Activated T-cell treated with anti-CD3 and anti-CD28 coated beads, Interleukin-2, amount 50 U/mL, for 24 hours (primary cell): ENCODE measurements at regions not wholly inside any gene's neighbourhood (a gene's known extent, or its start where the extent isn't known, plus 50 kb on each side); places are given as distances from the start of the nearest gene placed in this dataset.
"Not testable (repeated sequence)": the region's sequence is repeated elsewhere in the genome, so short reads cannot be mapped to it uniquely, and the experiment has no call there.

Experiments used
- DNase-seq: peaks from one replicate; pipeline ENCODE4 v3.0.0-alpha.2; 2020
- H3K27ac Mint-ChIP-seq: 2 replicates; pipeline ENCODE4 v1.8.0; 2020; ENCODE audit warnings: mild to moderate bottlenecking, mixed read lengths
- H3K27me3 Mint-ChIP-seq: 2 replicates; pipeline ENCODE4 v1.8.0; 2020; ENCODE audit warnings: mixed read lengths
- H3K36me3 Mint-ChIP-seq: 2 replicates; pipeline ENCODE4 v1.8.0; 2020; ENCODE audit warnings: low read depth, mixed read lengths
- H3K4me1 Mint-ChIP-seq: 2 replicates; pipeline ENCODE4 v1.8.0; 2020; ENCODE audit warnings: low read depth, mixed read lengths
- H3K4me3 Mint-ChIP-seq: 2 replicates; pipeline ENCODE4 v1.8.0; 2020; ENCODE audit warnings: mild to moderate bottlenecking, moderate library complexity, mixed read lengths
- H3K9me3 Mint-ChIP-seq: 2 replicates; pipeline ENCODE4 v1.8.0; 2020; ENCODE audit warnings: mixed read lengths

- H3K4me1 Mint-ChIP-seq, result peaks cover 8% of the 10 kb centered on the region
- peak overlapping the region; percentile 52 for H3K27ac Mint-ChIP-seq
- no peak for DNase-seq
- H3K36me3 Mint-ChIP-seq, result no peaks in the 10 kb centered on the region
- H3K27me3 Mint-ChIP-seq, result peaks cover 3% of the 10 kb centered on the region
- no peaks in the 10 kb centered on the region for H3K9me3 Mint-ChIP-seq
- H3K4me3 Mint-ChIP-seq, result no peak overlapping the region
Measured at GRCh38 chr3:66638717-66639116, 137.9 kb upstream of the LRIG1 start.

GRCh38 chr3:66639809-66640356, 139.1 kb upstream of the LRIG1 start:
- Mint-ChIP-seq H3K9me3 (peaks cover 6% of the 10 kb centered on the region), H3K27me3 (no peaks in the 10 kb centered on the region), H3K4me3 (no peak overlapping the region), H3K4me1 (peaks cover 8% of the 10 kb centered on the region), H3K27ac (no peak overlapping the region), H3K36me3 (no peaks in the 10 kb centered on the region)
- no peak for DNase-seq

GRCh38 chr3:66642019-66642418, 141.2 kb upstream of the LRIG1 start:
- Mint-ChIP-seq H3K4me3 (no peak overlapping the region), H3K27ac (no peak overlapping the region), H3K4me1 (peaks cover 8% of the 10 kb centered on the region), H3K36me3 (no peaks in the 10 kb centered on the region), H3K9me3 (peaks cover 11% of the 10 kb centered on the region), H3K27me3 (no peaks in the 10 kb centered on the region)
- no peak for DNase-seq

GRCh38 chr3:66642484-66642883, 141.7 kb upstream of the LRIG1 start:
- Mint-ChIP-seq H3K9me3 (peaks cover 11% of the 10 kb centered on the region), H3K4me1 (peaks cover 8% of the 10 kb centered on the region), H3K27ac (no peak overlapping the region), H3K27me3 (no peaks in the 10 kb centered on the region), H3K4me3 (no peak overlapping the region), H3K36me3 (no peaks in the 10 kb centered on the region)
- no peak for DNase-seq

DNA sequence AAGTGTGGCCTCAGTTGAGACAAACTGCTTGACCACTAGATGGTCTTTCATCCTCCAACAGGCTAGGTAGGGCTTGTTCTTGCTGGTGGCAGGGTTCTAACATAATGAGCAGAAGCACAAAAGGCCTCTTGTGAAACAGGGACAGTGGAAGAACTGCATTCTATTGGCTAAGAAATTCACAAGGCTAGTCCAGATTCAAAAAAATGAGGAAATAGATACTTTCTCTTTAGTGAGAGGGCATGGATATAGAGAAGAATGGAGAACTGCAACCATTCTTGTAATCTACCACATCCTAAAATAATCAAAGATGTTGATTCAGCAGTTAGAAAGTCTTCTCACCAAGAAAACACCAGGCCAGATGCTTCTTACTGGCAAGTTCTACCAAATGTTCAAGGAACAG, 143.7 kb upstream of the LRIG1 start:
- H3K4me1 Mint-ChIP-seq, result no peaks in the 10 kb centered on the region
- H3K27ac Mint-ChIP-seq, result no peak overlapping the region

DNA sequence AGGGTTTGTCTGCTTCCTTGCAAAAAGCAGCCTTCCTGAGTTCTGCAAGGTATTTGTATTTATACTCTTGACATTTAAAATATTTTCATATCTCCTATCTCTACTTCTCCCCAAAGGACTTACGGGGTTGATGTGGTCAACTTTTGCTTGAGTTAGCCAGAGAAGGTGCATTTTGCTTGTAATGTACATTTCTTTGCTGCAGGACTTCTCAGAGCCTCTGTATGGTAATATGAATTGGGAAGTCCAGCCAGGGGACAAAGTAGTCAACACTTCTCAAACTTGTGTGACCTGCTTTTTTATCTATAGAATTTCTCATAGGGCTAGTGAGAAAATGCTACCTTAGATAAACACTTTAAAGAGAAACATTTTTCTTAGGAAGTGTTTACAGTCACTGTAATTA, 148.2 kb upstream of the LRIG1 start:
- H3K36me3 Mint-ChIP-seq, result no peaks in the 10 kb centered on the region
- no peak for DNase-seq
- H3K27me3 Mint-ChIP-seq, result peaks cover 9% of the 10 kb centered on the region
- H3K9me3 Mint-ChIP-seq, result peaks cover 11% of the 10 kb centered on the region
- no peak overlapping the region for H3K4me3 Mint-ChIP-seq
- no peaks in the 10 kb centered on the region for H3K4me1 Mint-ChIP-seq
- H3K27ac Mint-ChIP-seq, result no peak overlapping the region

More for the DNA sequence above, 143.7 kb upstream of the LRIG1 start:
- no peak for DNase-seq
- H3K9me3 Mint-ChIP-seq, result peaks cover 11% of the 10 kb centered on the region
- H3K36me3 Mint-ChIP-seq, result no peaks in the 10 kb centered on the region
- H3K27me3 Mint-ChIP-seq, result no peaks in the 10 kb centered on the region
- H3K4me3 Mint-ChIP-seq, result no peak overlapping the region

GRCh38 chr3:66651520-66651919, 150.7 kb upstream of the LRIG1 start:
- H3K27me3 Mint-ChIP-seq, DNase-seq, H3K4me1 Mint-ChIP-seq, H3K9me3 Mint-ChIP-seq, H3K27ac Mint-ChIP-seq, H3K4me3 Mint-ChIP-seq, H3K36me3 Mint-ChIP-seq: not testable (repeated sequence)

- H3K4me3 Mint-ChIP-seq, H3K27ac Mint-ChIP-seq, H3K9me3 Mint-ChIP-seq, H3K4me1 Mint-ChIP-seq, DNase-seq, H3K36me3 Mint-ChIP-seq, H3K27me3 Mint-ChIP-seq: not testable (repeated sequence)
Measured at GRCh38 chr3:66652100-66652499, 151.3 kb upstream of the LRIG1 start.

DNA sequence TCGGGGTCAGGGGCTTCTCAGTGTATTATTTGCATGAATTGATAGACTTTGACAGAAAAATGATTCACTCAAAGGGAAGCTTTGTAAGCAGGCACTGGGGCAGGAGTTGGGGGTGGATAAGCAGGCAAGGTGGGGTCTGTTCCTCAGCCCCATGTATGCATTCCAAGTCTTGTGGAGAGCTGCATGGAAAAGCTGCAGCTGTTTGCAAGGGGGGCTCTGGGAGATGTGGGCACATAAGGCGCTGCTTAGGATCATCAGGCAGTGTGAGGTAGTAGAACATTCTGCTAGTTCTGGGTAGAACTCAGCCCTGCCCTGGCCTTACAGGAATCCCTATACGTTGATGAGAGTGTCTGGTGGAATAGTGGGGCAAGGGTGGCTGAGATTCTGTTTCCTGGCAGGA, 154.2 kb upstream of the LRIG1 start:
- H3K4me3 Mint-ChIP-seq, result no peak overlapping the region
- no peaks in the 10 kb centered on the region for H3K4me1 Mint-ChIP-seq
- H3K27me3 Mint-ChIP-seq, result peaks cover 11% of the 10 kb centered on the region
- DNase-seq, result no peak
- no peaks in the 10 kb centered on the region for H3K36me3 Mint-ChIP-seq
- no peak overlapping the region for H3K27ac Mint-ChIP-seq
- H3K9me3 Mint-ChIP-seq, result no peaks in the 10 kb centered on the region

- H3K36me3 Mint-ChIP-seq, result no peaks in the 10 kb centered on the region
- H3K27me3 Mint-ChIP-seq, result peaks cover 11% of the 10 kb centered on the region
- H3K27ac Mint-ChIP-seq, result no peak overlapping the region
- H3K4me3 Mint-ChIP-seq, result no peak overlapping the region
- no peaks in the 10 kb centered on the region for H3K4me1 Mint-ChIP-seq
- DNase-seq, result no peak
- no peaks in the 10 kb centered on the region for H3K9me3 Mint-ChIP-seq
Measured at GRCh38 chr3:66655671-66656070, 154.8 kb upstream of the LRIG1 start.

DNA sequence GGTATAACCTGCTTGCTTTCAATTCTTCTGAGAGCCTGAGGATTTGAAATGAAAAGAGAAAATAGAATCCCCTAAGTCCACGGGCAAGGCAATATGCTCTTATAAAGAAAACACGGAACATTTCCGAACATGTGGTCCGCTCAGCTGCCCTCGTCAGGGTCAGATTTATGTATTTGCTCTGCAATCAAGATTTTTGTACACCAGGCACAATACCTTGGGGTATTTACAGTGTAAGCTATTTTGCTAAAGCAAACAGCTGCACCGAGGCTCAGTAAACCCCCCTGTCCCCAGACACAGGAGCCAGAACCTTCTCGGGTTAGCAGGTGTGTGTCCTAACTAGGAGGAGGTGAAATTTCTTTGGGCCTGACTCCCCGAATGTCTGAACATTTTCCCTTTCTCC, 155.8 kb upstream of the LRIG1 start:
- H3K9me3 Mint-ChIP-seq, result no peaks in the 10 kb centered on the region
- no peak overlapping the region for H3K27ac Mint-ChIP-seq
- H3K4me3 Mint-ChIP-seq, result no peak overlapping the region
- H3K27me3 Mint-ChIP-seq, result peaks cover 11% of the 10 kb centered on the region
- H3K36me3 Mint-ChIP-seq, result no peaks in the 10 kb centered on the region
- no peaks in the 10 kb centered on the region for H3K4me1 Mint-ChIP-seq
- DNase-seq, result no peak

GRCh38 chr3:66659056-66659455, 158.2 kb upstream of the LRIG1 start:
- Mint-ChIP-seq H3K27ac (no peak overlapping the region), H3K4me3 (no peak overlapping the region), H3K9me3 (no peaks in the 10 kb centered on the region), H3K27me3 (peaks cover 2% of the 10 kb centered on the region), H3K4me1 (no peaks in the 10 kb centered on the region), H3K36me3 (no peaks in the 10 kb centered on the region)
- DNase-seq, result no peak

DNA sequence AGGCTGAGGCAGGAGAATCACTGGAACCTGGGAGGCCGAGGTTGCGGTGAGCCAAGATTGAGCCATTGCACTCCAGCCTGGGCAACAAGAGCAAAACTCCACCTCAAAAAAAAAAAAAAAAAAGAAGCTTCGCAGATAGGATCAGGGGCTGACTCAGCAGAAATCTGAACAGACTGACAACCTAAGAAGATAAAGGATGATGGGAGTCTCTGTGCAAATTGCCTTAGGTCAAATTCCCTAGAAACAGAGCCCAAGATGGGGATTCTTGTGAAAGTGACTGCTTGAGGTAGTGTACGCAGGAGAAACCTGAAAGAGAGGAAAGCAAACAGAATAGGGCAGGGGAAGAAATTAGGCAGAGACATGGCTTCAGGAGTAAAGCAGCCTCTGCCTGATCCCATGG, 160.8 kb upstream of the LRIG1 start:
- no peak for DNase-seq
- H3K36me3 Mint-ChIP-seq, result no peaks in the 10 kb centered on the region
- no peak overlapping the region for H3K27ac Mint-ChIP-seq
- peaks cover 2% of the 10 kb centered on the region for H3K27me3 Mint-ChIP-seq
- no peak overlapping the region for H3K4me3 Mint-ChIP-seq
- H3K9me3 Mint-ChIP-seq, result no peaks in the 10 kb centered on the region
- no peaks in the 10 kb centered on the region for H3K4me1 Mint-ChIP-seq

DNA sequence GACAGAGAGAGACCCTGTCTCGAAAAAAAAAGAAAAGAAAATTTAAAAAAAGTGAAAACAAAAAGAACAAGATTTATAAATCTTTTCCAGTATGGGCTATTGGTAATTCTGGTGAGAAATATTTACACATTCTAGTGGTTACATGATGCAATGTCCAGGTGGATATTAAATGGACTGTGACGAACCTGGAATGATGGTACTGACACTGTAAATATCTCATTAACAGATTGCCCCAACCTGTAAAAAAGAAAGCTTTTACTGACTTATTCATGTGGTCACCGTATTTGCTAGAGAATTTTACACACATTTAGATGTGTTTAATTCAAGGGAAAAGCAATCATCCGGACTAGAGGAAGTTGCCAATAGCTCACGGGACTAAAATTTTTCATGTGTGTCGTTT, 162.1 kb upstream of the LRIG1 start:
- Mint-ChIP-seq H3K9me3 (no peaks in the 10 kb centered on the region), H3K4me1 (no peaks in the 10 kb centered on the region), H3K4me3 (no peak overlapping the region), H3K36me3 (no peaks in the 10 kb centered on the region), H3K27ac (no peak overlapping the region), H3K27me3 (no peaks in the 10 kb centered on the region)
- no peak for DNase-seq

DNA sequence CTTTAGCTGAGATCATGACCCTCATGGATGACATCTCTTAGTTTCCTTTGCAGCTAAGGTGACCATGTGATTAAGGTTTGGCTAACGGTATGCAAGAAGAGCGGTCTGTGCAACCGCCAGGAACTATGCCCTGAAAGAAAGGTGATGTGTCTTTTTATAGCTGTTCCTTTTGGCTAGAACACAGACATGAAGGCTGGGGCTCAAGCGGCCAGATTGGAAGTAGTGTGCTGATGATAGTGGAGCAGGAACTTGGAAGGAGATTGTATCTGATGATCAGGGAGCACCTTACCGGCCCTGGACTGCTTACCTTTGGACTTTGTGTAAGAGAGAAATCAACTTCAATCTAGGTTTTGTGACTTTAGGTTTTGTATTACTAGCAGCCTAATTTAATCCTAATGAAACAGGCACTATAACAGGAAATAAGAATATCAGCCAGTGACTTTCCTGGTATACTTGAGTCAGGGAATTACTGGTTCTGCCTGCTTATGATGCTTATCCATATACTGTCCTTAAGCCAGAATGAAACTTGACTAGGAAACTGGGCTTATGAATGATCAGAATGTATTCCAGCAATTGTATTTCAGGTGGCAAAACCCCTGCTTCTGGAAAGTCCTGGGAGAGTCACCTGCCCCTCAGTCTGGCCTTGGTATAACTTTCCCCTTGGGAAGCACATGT, 164.3 kb upstream of the LRIG1 start:
- Mint-ChIP-seq H3K4me3 (no peak overlapping the region), H3K9me3 (no peaks in the 10 kb centered on the region), H3K4me1 (no peaks in the 10 kb centered on the region), H3K27ac (no peak overlapping the region), H3K36me3 (no peaks in the 10 kb centered on the region), H3K27me3 (no peaks in the 10 kb centered on the region)
- no peak for DNase-seq

- Mint-ChIP-seq H3K27me3 (no peaks in the 10 kb centered on the region), H3K4me3 (no peak overlapping the region), H3K9me3 (no peaks in the 10 kb centered on the region), H3K4me1 (peaks cover 3% of the 10 kb centered on the region), H3K27ac (no peak overlapping the region), H3K36me3 (no peaks in the 10 kb centered on the region)
- DNase-seq, result no peak
Measured at GRCh38 chr3:66666362-66666761, 165.5 kb upstream of the LRIG1 start.
